GM18520 (cell line): ENCODE measurements at regions not wholly inside any gene's neighbourhood (a gene's known extent, or its start where the extent isn't known, plus 50 kb on each side); places are given as distances from the start of the nearest gene placed in this dataset.

Experiments used
- ATAC-seq: cut with Tn5 transposase; IDR thresholded peaks from one replicate; pipeline ENCODE4 v1.9.1; 2021; ENCODE audit not compliant: unreplicated experiment

DNA sequence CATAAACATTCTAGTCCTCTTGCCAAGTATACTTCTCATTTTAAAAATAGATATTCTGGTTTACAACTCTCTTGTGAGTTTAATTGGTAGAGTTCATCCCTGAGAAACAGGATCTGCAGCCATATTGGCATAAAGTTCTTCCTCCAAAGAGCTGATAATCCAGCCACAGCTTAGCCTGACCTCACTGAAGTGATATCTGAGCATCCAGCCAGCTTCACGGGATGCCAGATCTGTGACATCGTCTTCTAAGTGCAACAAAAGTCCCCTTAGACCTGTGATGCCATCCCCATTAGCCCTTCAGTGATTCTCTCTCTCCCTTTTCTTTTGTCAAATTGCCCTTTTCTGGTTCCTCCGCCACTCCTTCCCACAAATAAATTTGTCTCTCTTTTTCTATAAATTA, 180.6 kb upstream of the STXBP5 start:
- ATAC-seq: no peak

GRCh38 chr6:147029923-147030322, 174.3 kb upstream of the STXBP5 start:
- ATAC-seq: no peak

GRCh38 chr6:147033267-147033666, 170.9 kb upstream of the STXBP5 start:
- no peak for ATAC-seq

GRCh38 chr6:147035886-147036285, 168.3 kb upstream of the STXBP5 start:
- ATAC-seq: no peak

GRCh38 chr6:147037881-147038280, 166.3 kb upstream of the STXBP5 start:
- ATAC-seq: no peak

DNA sequence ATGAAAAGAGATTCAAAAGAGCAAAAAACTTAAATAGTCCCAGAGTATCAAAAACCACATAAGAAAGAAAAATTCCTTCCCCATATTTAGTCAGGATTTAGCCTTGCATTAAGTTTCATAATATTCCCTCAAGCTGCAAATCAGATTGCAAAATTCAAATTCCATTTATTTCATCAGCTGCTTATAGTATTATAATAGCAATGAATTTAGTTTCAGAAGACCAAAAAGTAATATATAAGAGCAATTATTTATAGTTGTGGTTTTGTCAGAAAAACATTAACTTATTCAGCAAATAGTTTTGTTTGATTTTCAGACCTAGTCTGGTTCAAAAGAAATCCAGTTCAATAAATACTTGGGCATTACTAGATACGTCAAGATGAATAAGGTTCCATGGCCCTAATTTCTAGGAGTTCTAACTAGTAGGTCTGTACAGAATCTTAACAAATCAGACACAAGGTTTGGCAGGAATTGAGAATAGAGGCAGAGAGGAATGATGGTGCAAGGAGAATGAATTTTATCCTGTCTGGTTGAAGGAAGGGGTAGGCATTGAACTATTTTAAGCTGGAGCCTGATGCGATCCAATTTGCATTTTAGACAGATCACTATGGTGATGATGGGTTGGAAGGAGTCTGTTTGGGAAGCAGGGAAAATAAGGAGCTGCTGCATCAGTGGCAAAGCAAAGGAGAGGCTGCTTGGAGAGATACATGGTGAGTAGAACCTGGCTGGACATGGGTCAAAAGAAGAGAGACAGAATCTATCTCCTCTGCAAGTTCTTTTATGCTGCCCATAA, 163.9 kb upstream of the STXBP5 start:
- ATAC-seq: no peak

GRCh38 chr6:147042679-147043078, 161.5 kb upstream of the STXBP5 start:
- ATAC-seq: no peak

- ATAC-seq: no peak
Measured at GRCh38 chr6:147043994-147044477, 160.2 kb upstream of the STXBP5 start.

DNA sequence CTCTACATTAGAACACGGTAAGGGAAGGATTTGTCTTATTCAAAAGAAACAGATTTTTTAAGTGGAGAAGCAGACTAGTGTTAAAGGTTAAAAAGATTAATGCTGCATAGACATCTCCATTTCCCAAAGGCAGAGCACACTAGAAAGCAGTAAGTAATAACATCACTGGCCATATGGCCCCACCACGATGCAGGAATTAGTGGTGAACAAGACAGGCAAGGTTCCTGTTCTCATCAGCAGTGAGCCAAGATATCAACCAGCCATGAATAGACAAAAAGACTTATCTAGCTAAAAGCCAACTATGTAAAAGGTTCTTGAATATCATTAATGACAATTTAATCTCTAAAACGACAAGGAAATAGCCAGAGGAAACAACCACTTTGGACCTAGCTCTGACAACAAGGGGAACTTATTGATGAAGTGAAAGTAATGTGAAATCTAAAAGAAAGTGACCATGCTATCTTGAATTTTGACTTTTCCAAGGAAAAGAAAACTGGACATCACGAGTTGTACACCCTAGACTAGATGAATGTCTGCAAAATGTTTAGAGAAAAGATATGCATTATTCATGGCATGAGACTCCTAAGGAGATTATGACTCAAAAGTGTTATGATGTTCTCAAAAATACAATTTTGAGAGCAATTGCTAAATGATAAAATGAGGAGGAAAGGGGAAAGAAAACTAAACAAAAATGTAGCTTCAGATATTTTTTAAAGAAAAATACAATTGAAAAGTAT, 157.9 kb upstream of the STXBP5 start:
- no peak for ATAC-seq

DNA sequence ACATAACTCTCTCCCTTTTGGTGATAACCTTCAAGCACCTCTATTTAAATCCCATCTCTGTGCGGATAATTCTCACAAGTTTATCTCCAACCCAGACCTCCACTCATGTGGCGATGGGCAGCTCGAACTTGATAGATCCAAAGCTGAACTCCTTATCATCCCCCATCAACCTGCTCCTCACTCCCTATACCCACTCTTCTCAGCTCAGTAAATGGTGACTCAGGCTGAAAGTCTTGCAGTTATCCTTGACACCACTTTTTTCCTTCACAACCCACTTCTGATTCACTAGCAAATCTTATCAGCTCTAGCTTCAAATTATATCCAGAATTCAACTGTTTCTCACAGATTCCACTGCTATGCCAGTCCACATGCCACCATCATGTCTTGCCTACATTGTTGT, 155.3 kb upstream of the STXBP5 start:
- ATAC-seq: no peak

DNA sequence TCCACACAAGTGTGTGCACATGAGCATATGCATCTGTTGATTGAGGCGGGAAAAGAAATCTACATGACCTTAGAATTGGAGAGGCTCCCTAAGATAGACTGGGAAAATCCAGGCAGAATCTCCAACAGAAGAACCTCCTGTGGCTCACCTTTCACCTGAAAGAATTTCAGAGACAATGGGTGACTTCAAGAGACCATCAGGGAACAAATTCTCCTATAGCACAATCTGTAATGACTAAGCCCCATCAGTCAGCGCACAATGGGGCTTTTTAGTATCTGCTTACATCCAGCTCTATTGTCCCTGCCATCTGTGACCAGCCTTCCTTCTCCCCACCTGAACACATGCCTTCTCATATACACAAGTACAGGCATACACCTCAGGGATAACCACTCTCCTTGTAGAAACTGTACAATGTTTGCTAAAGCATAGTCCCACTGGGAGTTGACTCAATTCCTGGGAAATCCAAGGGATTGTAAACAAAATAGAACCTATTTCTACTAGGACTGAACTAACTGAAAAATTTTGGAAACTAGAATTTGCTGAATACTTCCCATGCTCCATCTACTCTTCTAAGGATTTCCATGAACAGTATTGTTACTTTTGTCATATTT, 150.8 kb upstream of the STXBP5 start:
- ATAC-seq: no peak

DNA sequence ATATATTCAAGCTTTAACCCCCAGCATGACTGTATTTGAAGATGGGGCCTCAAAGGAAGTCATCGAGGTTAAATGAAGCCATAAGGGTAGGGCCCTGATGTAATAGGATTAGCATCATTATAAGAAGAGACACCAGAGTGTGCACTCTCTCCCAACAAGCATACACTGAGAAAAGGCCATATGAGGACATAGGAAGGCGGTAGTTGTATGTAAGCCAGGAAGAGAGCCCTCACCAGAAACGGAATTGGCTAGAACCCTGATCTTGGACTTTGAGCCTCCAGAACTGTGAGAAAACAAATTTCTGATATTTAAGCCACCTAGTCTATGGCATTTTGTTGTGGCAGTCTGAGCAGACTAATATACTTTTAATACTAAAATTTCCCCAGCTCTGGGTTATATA, 150.1 kb upstream of the STXBP5 start:
- no peak for ATAC-seq

DNA sequence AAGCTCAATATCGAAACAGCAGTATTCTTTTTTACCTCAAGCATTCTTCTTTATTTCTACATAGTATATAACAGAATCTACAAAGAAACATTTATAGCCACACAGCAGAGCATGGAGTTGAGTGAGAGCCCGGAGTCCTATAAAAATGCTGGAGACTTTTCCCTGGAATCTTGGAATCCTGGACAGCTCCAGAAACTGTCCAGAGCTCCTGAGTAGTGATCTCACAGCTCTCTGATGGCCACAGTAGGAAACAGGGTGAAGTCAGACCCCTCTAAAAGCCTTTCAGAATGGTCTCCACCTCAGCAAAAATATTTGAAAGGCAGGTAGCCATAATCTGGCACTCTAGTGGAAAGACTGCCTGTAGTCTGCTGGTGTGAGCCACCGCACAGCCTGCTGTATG, 149.3 kb upstream of the STXBP5 start:
- no peak for ATAC-seq

GRCh38 chr6:147055821-147056392, 148.3 kb upstream of the STXBP5 start:
- no peak for ATAC-seq

GRCh38 chr6:147057188-147057587, 147.0 kb upstream of the STXBP5 start:
- no peak for ATAC-seq

GRCh38 chr6:147057705-147058342, 146.4 kb upstream of the STXBP5 start:
- no peak for ATAC-seq

GRCh38 chr6:147058786-147059385, 145.3 kb upstream of the STXBP5 start:
- no peak for ATAC-seq

DNA sequence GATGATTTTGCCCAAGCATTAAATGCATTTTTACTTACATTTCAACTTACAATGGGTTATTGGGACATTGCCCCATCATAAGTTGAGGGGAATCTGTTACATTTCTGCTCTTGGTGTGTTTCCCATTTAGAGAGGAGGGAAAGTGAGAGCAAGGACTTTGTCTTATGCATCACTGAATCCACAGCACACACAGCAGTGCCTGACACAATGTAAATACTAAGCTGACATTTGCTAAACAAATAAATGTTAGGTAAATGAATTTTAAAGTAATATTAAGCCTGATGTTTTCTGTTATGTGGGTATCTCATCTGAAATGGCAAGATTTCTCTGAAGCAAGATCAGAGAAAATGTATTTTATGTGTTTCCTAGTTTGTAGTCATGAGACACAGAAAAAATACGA, 143.6 kb upstream of the STXBP5 start:
- no peak for ATAC-seq

DNA sequence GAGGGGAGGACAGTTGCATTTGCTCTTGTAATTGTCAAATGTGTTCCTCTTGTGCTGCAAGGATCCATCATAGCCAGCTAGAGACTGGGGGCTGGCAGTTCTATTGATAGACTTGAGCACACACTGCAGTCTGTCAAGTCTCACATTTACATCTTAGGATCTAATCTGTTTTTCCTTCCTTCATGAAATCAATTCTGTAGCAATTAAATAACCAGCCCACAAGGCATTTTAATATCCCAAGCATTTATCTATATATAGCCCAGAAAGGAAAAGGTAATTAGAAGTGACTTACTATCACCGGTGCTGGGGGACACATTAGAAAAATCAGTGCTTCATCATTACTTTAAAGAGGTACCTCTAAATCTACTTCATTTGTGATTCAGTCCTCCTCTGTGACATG, 143.0 kb upstream of the STXBP5 start:
- no peak for ATAC-seq

DNA sequence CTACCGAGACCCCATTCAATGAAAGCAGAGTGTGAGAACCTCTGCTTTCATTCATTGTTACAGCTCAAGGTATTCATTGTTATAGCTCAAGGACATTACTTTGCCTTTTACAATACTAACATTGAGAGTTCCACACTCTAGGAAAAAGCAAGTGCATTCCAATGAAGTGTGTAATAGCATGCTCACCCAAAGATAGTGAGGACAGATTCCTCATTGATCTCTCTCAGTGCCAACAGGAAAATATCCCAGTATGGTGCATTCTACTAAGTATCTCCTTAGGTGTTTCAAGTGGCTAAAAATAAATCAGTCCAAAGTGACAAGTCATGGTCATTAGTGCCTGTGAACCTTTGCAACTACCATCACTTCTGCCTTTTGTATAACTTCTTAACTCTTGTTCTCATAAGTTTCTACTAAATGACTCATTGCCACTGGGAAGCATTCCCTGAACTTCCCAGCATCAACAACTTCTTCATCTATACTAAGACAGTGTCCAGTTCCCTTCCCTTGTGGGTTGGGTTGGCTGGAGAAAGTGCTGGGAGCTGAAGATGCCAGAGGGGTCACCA, 140.7 kb upstream of the STXBP5 start:
- ATAC-seq: no peak
